ENCODE measurements at regions not wholly inside any gene's neighbourhood (a gene's known extent, or its start where the extent isn't known, plus 50 kb on each side); places are given as distances from the start of the nearest gene placed in this dataset.

GRCh38 chr2:103167599-103167998 lies 405.8 kb downstream of the TMEM182 start:
- H3K27ac Mint-ChIP-seq, result no peak overlapping the region
- DNase-seq (ENCODE audit: extremely low spot score, unreplicated experiment), result no peak
- no peak overlapping the region for H3K4me3 Mint-ChIP-seq
- TF ChIP-seq CTCF (conservative IDR thresholded peaks at IDR 0.05), result no peak
- no peaks in the 10 kb centered on the region for H3K4me1 Mint-ChIP-seq (ENCODE audit: unreplicated experiment)
- H3K9me3 Mint-ChIP-seq, result no peaks in the 10 kb centered on the region
- H3K36me3 Mint-ChIP-seq, result no peaks in the 10 kb centered on the region
- H3K27me3 Mint-ChIP-seq, result peaks cover 3% of the 10 kb centered on the region

DNA sequence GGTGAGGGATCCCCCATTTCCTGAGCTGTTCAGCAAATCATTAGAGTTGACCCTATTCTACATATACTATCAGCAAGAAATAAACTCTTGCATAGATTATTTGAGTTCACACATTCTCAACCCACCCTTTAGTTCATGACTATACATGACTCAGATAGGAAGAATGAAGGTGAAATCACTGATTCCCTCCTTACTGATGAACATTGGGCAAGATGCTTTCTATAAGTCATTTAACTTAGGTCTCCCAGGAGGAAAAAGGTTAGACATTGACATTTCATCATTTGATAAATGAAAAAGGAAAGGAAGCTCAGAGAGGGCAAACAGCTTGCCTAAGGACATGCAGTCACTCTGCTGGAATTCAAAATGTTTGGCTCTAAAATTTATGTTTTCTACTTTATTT lies 408.0 kb downstream of the TMEM182 start:
- no peaks in the 10 kb centered on the region for H3K4me1 Mint-ChIP-seq (ENCODE audit: unreplicated experiment)
- no peak for DNase-seq (ENCODE audit: extremely low spot score, unreplicated experiment)
- no peaks in the 10 kb centered on the region for H3K36me3 Mint-ChIP-seq
- no peaks in the 10 kb centered on the region for H3K27me3 Mint-ChIP-seq
- no peaks in the 10 kb centered on the region for H3K9me3 Mint-ChIP-seq
- no peak overlapping the region for H3K4me3 Mint-ChIP-seq
- H3K27ac Mint-ChIP-seq, result no peak overlapping the region
- no peak for TF ChIP-seq CTCF (conservative IDR thresholded peaks at IDR 0.05)

DNA sequence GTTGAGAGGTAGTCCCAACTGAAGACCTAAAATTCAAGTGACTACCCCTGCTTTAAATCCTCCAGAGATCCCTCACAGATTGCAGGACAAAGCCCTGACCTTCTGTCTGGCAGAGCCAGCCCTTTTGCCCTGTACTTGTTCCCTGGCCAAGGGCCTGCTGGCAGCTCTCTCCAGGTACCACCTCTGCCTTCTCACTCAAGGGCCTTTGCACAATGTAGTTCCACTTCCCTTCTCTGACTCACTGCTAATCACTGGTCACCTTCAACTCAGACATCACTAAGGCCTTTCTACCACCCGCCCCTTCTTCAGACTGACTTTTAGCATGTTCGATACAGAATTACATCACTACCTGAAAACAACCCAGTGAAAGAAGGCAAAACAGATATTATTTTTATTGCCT lies 411.0 kb downstream of the TMEM182 start:
- no peak for DNase-seq (ENCODE audit: extremely low spot score, unreplicated experiment)
- H3K4me3 Mint-ChIP-seq, result no peak overlapping the region
- H3K27me3 Mint-ChIP-seq, result peaks cover 7% of the 10 kb centered on the region
- no peaks in the 10 kb centered on the region for H3K36me3 Mint-ChIP-seq
- H3K27ac Mint-ChIP-seq, result no peak overlapping the region
- TF ChIP-seq CTCF (conservative IDR thresholded peaks at IDR 0.05), result no peak
- no peaks in the 10 kb centered on the region for H3K9me3 Mint-ChIP-seq
- no peaks in the 10 kb centered on the region for H3K4me1 Mint-ChIP-seq (ENCODE audit: unreplicated experiment)

DNA sequence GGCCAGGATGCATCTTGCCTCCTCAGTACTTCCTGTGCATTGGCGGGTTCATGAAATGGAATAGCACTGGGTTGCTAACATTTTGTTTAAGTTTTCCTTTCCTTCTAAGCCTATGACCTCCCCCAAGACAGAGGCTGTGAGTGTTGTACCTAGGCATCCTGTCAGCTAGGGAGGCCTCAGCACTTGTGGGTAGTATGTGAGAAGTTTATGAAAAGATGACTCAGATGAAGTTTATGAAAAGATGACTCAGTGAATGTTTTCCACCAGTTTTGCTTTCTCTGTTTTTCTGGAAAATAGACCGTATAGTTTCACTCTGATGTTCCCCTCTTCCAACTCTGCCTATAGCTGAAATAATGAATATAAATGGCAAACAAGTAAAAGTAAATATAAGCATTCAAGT lies 412.9 kb downstream of the TMEM182 start:
- no peak for TF ChIP-seq CTCF (conservative IDR thresholded peaks at IDR 0.05)
- Mint-ChIP-seq H3K27me3 (peaks cover 7% of the 10 kb centered on the region), H3K27ac (no peak overlapping the region), H3K9me3 (no peaks in the 10 kb centered on the region), H3K36me3 (no peaks in the 10 kb centered on the region), H3K4me1 (ENCODE audit: unreplicated experiment) (no peaks in the 10 kb centered on the region), H3K4me3 (no peak overlapping the region)
- no peak for DNase-seq (ENCODE audit: extremely low spot score, unreplicated experiment)

GRCh38 chr2:103176294-103176915 lies 414.6 kb downstream of the TMEM182 start:
- peaks cover 11% of the 10 kb centered on the region for H3K27me3 Mint-ChIP-seq
- H3K4me1 Mint-ChIP-seq (ENCODE audit: unreplicated experiment), result no peaks in the 10 kb centered on the region
- H3K36me3 Mint-ChIP-seq, result no peaks in the 10 kb centered on the region
- no peak overlapping the region for H3K27ac Mint-ChIP-seq
- no peaks in the 10 kb centered on the region for H3K9me3 Mint-ChIP-seq
- DNase-seq (ENCODE audit: extremely low spot score, unreplicated experiment), result no peak
- H3K4me3 Mint-ChIP-seq, result no peak overlapping the region
- no peak for TF ChIP-seq CTCF (conservative IDR thresholded peaks at IDR 0.05)

- H3K9me3 Mint-ChIP-seq, result no peaks in the 10 kb centered on the region
- no peak for TF ChIP-seq CTCF (conservative IDR thresholded peaks at IDR 0.05)
- H3K4me1 Mint-ChIP-seq (ENCODE audit: unreplicated experiment), result no peaks in the 10 kb centered on the region
- no peak for DNase-seq (ENCODE audit: extremely low spot score, unreplicated experiment)
- no peaks in the 10 kb centered on the region for H3K36me3 Mint-ChIP-seq
- H3K27ac Mint-ChIP-seq, result no peak overlapping the region
- peaks cover 11% of the 10 kb centered on the region for H3K27me3 Mint-ChIP-seq
- no peak overlapping the region for H3K4me3 Mint-ChIP-seq
Observed at GRCh38 chr2:103179798-103180197, 418.0 kb downstream of the TMEM182 start.

All from type B pancreatic cell (in vitro differentiated cells).